ENCODE measurements at regions not wholly inside any gene's neighbourhood (a gene's known extent, or its start where the extent isn't known, plus 50 kb on each side); places are given as distances from the start of the nearest gene placed in this dataset.
"Not testable (repeated sequence)": the region's sequence is repeated elsewhere in the genome, so short reads cannot be mapped to it uniquely, and the experiment has no call there.

- no peak for TF ChIP-seq Cebpa-rat (IDR thresholded peaks at IDR 0.05)
- Histone ChIP-seq H3K27ac (no peak overlapping the region), H3K9ac (no peak overlapping the region), H3K27me3 (peaks cover 15 to 26% (median 18%) of the 10 kb centered on the region in 11 experiments; a peak in 21 of 22 replicates), H3K4me3 (no peak overlapping the region), H3K4me2 (no peak overlapping the region), H4K20me1 (no peaks in the 10 kb centered on the region), H3K9me3 (replicated peaks in 1 of 11) (peaks cover 0 to 6% (median 0%) of the 10 kb centered on the region in 11 experiments; a peak in 4 of 22 replicates), H3K36me3 (no peaks in the 10 kb centered on the region), H3K4me1 (peaks cover 10 to 26% (median 20%) of the 10 kb centered on the region in 10 experiments; a peak in 18 of 20 replicates)
Observed at GRCh38 chr3:126285369-126285768, 71.8 kb downstream of the KLF15 start.

GRCh38 chr3:126284258-126284904 is 72.8 kb downstream of the KLF15 start:
- TF ChIP-seq Cebpa-rat (IDR thresholded peaks at IDR 0.05) = no peak
- Histone ChIP-seq H3K27me3 (peaks cover 15 to 22% (median 18%) of the 10 kb centered on the region in 11 experiments; a peak in 21 of 22 replicates), H3K4me1 (peaks cover 10 to 19% (median 17%) of the 10 kb centered on the region in 10 experiments; a peak in 18 of 20 replicates), H3K9ac (no peak overlapping the region), H3K4me3 (no peak overlapping the region), H3K27ac (no peak overlapping the region), H3K4me2 (no peak overlapping the region), H3K9me3 (replicated peaks in 1 of 11) (peaks cover 0 to 6% (median 0%) of the 10 kb centered on the region in 11 experiments; a peak in 4 of 22 replicates), H3K36me3 (no peaks in the 10 kb centered on the region), H4K20me1 (no peaks in the 10 kb centered on the region)

- H3K4me3 ChIP-seq; H3K4me2 ChIP-seq; H4K20me1 ChIP-seq; H3K9me3 ChIP-seq (replicated peaks in 1 of 11); H3K9ac ChIP-seq; H3K27ac ChIP-seq; H3K36me3 ChIP-seq: not testable (repeated sequence)
- Histone ChIP-seq H3K4me1 (peaks cover 10 to 19% (median 17%) of the 10 kb centered on the region in 10 experiments; a peak in 18 of 20 replicates), H3K27me3 (peaks cover 13 to 16% (median 15%) of the 10 kb centered on the region in 11 experiments; a peak in 21 of 22 replicates)
Observed at GRCh38 chr3:126283651-126284050, 73.6 kb downstream of the KLF15 start.

GRCh38 chr3:126279853-126280252 is 77.4 kb downstream of the KLF15 start:
- no peaks in the 10 kb centered on the region for H4K20me1 ChIP-seq
- no peaks in the 10 kb centered on the region for H3K27me3 ChIP-seq
- no peak overlapping the region for H3K27ac ChIP-seq
- TF ChIP-seq Cebpa-rat (IDR thresholded peaks at IDR 0.05) = no peak
- peaks cover 7 to 16% (median 10%) of the 10 kb centered on the region in 10 experiments; a peak in 16 of 20 replicates for H3K4me1 ChIP-seq
- H3K9me3 ChIP-seq (replicated peaks in 1 of 11) = peaks cover 0 to 6% (median 0%) of the 10 kb centered on the region in 11 experiments; a peak in 5 of 22 replicates
- no peak overlapping the region for H3K9ac ChIP-seq
- H3K4me2 ChIP-seq = no peak overlapping the region
- no peaks in the 10 kb centered on the region for H3K36me3 ChIP-seq
- no peak overlapping the region for H3K4me3 ChIP-seq

- TF ChIP-seq Cebpa-rat (IDR thresholded peaks at IDR 0.05) = no peak
- Histone ChIP-seq H3K4me1 (peaks cover 7 to 17% (median 11%) of the 10 kb centered on the region in 10 experiments; a peak in 16 of 20 replicates), H3K9me3 (replicated peaks in 1 of 11) (peaks cover 0 to 6% (median 0%) of the 10 kb centered on the region in 11 experiments; a peak in 5 of 22 replicates), H3K27me3 (no peaks in the 10 kb centered on the region), H4K20me1 (no peaks in the 10 kb centered on the region), H3K27ac (no peak overlapping the region), H3K36me3 (no peaks in the 10 kb centered on the region), H3K9ac (no peak overlapping the region), H3K4me3 (no peak overlapping the region), H3K4me2 (no peak overlapping the region)
Observed at GRCh38 chr3:126277629-126278378, 79.4 kb downstream of the KLF15 start.

GRCh38 chr3:126275620-126275904 is 81.6 kb downstream of the KLF15 start:
- Histone ChIP-seq H3K9ac (peak overlapping the region in 4 of 11 experiments; percentile 26 to 49 (median 42); a peak in 6 of 22 replicates), H4K20me1 (no peaks in the 10 kb centered on the region), H3K4me2 (peak overlapping the region; percentile 20 to 59 (median 42); a peak in 19 of 22 replicates), H3K27me3 (no peaks in the 10 kb centered on the region), H3K9me3 (replicated peaks in 1 of 11) (no peaks in the 10 kb centered on the region; a peak in 1 of 22 replicates), H3K27ac (peak overlapping the region; percentile 16 to 78 (median 66); a peak in 20 of 22 replicates), H3K36me3 (no peaks in the 10 kb centered on the region), H3K4me1 (peaks cover 7 to 17% (median 11%) of the 10 kb centered on the region in 10 experiments; a peak in 16 of 20 replicates), H3K4me3 (no peak overlapping the region)
- no peak for TF ChIP-seq Cebpa-rat (IDR thresholded peaks at IDR 0.05)

- peak overlapping the region; percentile 16 to 78 (median 66); a peak in 20 of 22 replicates for H3K27ac ChIP-seq
- H3K9ac ChIP-seq = peak overlapping the region in 4 of 11 experiments; percentile 26 to 49 (median 42); a peak in 6 of 22 replicates
- H3K27me3 ChIP-seq = no peaks in the 10 kb centered on the region
- H3K4me3 ChIP-seq = no peak overlapping the region
- no peaks in the 10 kb centered on the region for H3K36me3 ChIP-seq
- TF ChIP-seq Cebpa-rat (IDR thresholded peaks at IDR 0.05) = peak in 5 of 11 experiments; percentile 15 to 69 (median 63); a peak in 3 of 22 replicates
- H4K20me1 ChIP-seq = no peaks in the 10 kb centered on the region
- peaks cover 7 to 17% (median 11%) of the 10 kb centered on the region in 10 experiments; a peak in 16 of 20 replicates for H3K4me1 ChIP-seq
- peak overlapping the region; percentile 20 to 59 (median 42); a peak in 20 of 22 replicates for H3K4me2 ChIP-seq
- no peaks in the 10 kb centered on the region; a peak in 1 of 22 replicates for H3K9me3 ChIP-seq (replicated peaks in 1 of 11)
Observed at GRCh38 chr3:126274735-126275619, 82.2 kb downstream of the KLF15 start.

- H3K4me2 ChIP-seq = no peak overlapping the region
- no peak overlapping the region for H3K9ac ChIP-seq
- no peak overlapping the region for H3K4me3 ChIP-seq
- no peaks in the 10 kb centered on the region; a peak in 1 of 22 replicates for H3K9me3 ChIP-seq (replicated peaks in 1 of 11)
- TF ChIP-seq Cebpa-rat (IDR thresholded peaks at IDR 0.05) = no peak
- H3K36me3 ChIP-seq = no peaks in the 10 kb centered on the region
- peaks cover 0 to 18% (median 10%) of the 10 kb centered on the region in 11 experiments; a peak in 10 of 22 replicates for H3K27me3 ChIP-seq
- peaks cover 2 to 10% (median 4%) of the 10 kb centered on the region in 10 experiments; a peak in 14 of 20 replicates for H3K4me1 ChIP-seq
- no peak overlapping the region for H3K27ac ChIP-seq
- H4K20me1 ChIP-seq = no peaks in the 10 kb centered on the region
Observed at GRCh38 chr3:126270145-126270811, 86.9 kb downstream of the KLF15 start.
